CD14-positive monocyte (primary cell): ENCODE measurements at regions not wholly inside any gene's neighbourhood (a gene's known extent, or its start where the extent isn't known, plus 50 kb on each side); places are given as distances from the start of the nearest gene placed in this dataset.

Experiments used
- DNase-seq, 3 donors: peaks; one replicate each; pipeline ENCODE4 v3.0.0-alpha.2; 2011 to 2022
- H2AFZ ChIP-seq: 2 replicates; pipeline ENCODE4 v1.6.0; 2012; ENCODE audit warnings: mild to moderate bottlenecking, low read depth, low read length, inconsistent platforms; ENCODE audit not compliant: insufficient read depth, poor library complexity, severe bottlenecking
- H3K27ac ChIP-seq, 2 donors: 1 replicate in 1 of 2; 2 replicates in 1 of 2; pipeline ENCODE4 v1.5.1; 2012 to 2013; ENCODE audit warnings: low read length in 2 of 2, control low read depth in 1 of 2, inconsistent platforms in 1 of 2, low read depth in 1 of 2, mild to moderate bottlenecking in 1 of 2
- H3K27me3 ChIP-seq, 2 donors: one replicate each; pipeline versions ENCODE4 v1.6.0 to v1.6.1; 2011 to 2013; ENCODE audit warnings: low read length in 2 of 2; ENCODE audit not compliant: control insufficient read depth in 2 of 2, insufficient read depth in 2 of 2
- H3K36me3 ChIP-seq, 2 donors: replicated peaks in 1 of 2; 1 replicate in 1 of 2; 2 replicates in 1 of 2; pipeline versions ENCODE4 v1.5.1 to v1.6.1; 2012 to 2013; ENCODE audit warnings: low read length in 2 of 2, control low read depth in 1 of 2, inconsistent platforms in 1 of 2, mild to moderate bottlenecking in 1 of 2; ENCODE audit not compliant: insufficient read depth in 2 of 2, control insufficient read depth in 1 of 2
- H3K4me1 ChIP-seq, 2 donors: 1 replicate in 1 of 2; 2 replicates in 1 of 2; pipeline versions ENCODE4 v1.5.1 to v1.6.1; 2012 to 2013; ENCODE audit warnings: low read length in 2 of 2, control low read depth in 1 of 2, inconsistent platforms in 1 of 2, mild to moderate bottlenecking in 1 of 2, moderate library complexity in 1 of 2; ENCODE audit not compliant: insufficient read depth in 2 of 2, control insufficient read depth in 1 of 2
- H3K4me2 ChIP-seq: replicated peaks from 2 replicates; pipeline ENCODE3; 2012; ENCODE audit warnings: low read length, moderate library complexity, mild to moderate bottlenecking; ENCODE audit not compliant: poor library complexity, severe bottlenecking; ENCODE audit errors: extremely low read depth
- H3K4me3 ChIP-seq, 3 experiments: fragments of 200-600 bp in 1 of 3; sonication (generic) in 1 of 3; replicated peaks in 1 of 3; 1 replicate in 2 of 3; 2 replicates in 1 of 3; pipeline ENCODE4 v1.5.1; 2011 to 2013; ENCODE audit warnings: low read length in 3 of 3, mild to moderate bottlenecking in 3 of 3, control low read depth in 2 of 3, low read depth in 2 of 3, inconsistent platforms in 1 of 3, moderate library complexity in 1 of 3
- H3K79me2 ChIP-seq: 2 replicates; pipeline ENCODE4 v1.6.0; 2012; ENCODE audit warnings: mild to moderate bottlenecking, control low read depth, inconsistent platforms, low read length, moderate library complexity; ENCODE audit not compliant: insufficient read depth
- H3K9ac ChIP-seq: 2 replicates; pipeline ENCODE4 v1.6.0; 2017; ENCODE audit warnings: low read length, mild to moderate bottlenecking; ENCODE audit not compliant: insufficient read depth, poor library complexity, severe bottlenecking
- H3K9me3 ChIP-seq, 2 donors: replicated peaks in 1 of 2; 1 replicate in 1 of 2; 2 replicates in 1 of 2; pipeline versions ENCODE4 v1.5.1 to v1.6.1; 2012 to 2013; ENCODE audit warnings: low read length in 2 of 2, control low read depth in 1 of 2; ENCODE audit not compliant: control insufficient read depth in 1 of 2, insufficient read depth in 1 of 2
- H4K20me1 ChIP-seq: 2 replicates; pipeline ENCODE4 v1.6.0; 2012; ENCODE audit warnings: mild to moderate bottlenecking, low read length, control low read depth, moderate library complexity; ENCODE audit not compliant: insufficient read depth
- H3K27ac Mint-ChIP-seq, 7 donors: one replicate each; pipeline ENCODE4 v1.8.0; 2020; ENCODE audit warnings: mild to moderate bottlenecking in 7 of 7, mixed read lengths in 7 of 7, moderate library complexity in 6 of 7, inconsistent platforms in 2 of 7
- H3K27me3 Mint-ChIP-seq, 3 donors: one replicate each; pipeline ENCODE4 v1.8.0; 2021 to 2022; ENCODE audit warnings: low read depth in 3 of 3, mild to moderate bottlenecking in 3 of 3, mixed read lengths in 3 of 3, moderate library complexity in 3 of 3, inconsistent platforms in 1 of 3
- H3K36me3 Mint-ChIP-seq, 2 donors: one replicate each; pipeline ENCODE4 v1.8.0; 2020; ENCODE audit warnings: mixed read lengths in 2 of 2, inconsistent platforms in 1 of 2, mild to moderate bottlenecking in 1 of 2
- H3K4me1 Mint-ChIP-seq: one replicate; pipeline ENCODE4 v1.8.0; 2020; ENCODE audit warnings: mild to moderate bottlenecking, mixed read lengths
- H3K4me3 Mint-ChIP-seq, 2 donors: one replicate each; pipeline ENCODE4 v1.8.0; 2020; ENCODE audit warnings: mild to moderate bottlenecking in 2 of 2, mixed read lengths in 2 of 2, moderate library complexity in 1 of 2
- H3K9me3 Mint-ChIP-seq, 7 donors: one replicate each; pipeline ENCODE4 v1.8.0; 2020 to 2022; ENCODE audit warnings: mixed read lengths in 7 of 7, mild to moderate bottlenecking in 6 of 7, moderate library complexity in 6 of 7, inconsistent platforms in 2 of 7
- CTCF ChIP-seq: fragments of 200-600 bp; IDR thresholded peaks from one replicate; pipeline ENCODE4 v1.8.0; 2022; ENCODE audit warnings: antibody characterized with exemption, mild to moderate bottlenecking
- WGBS: methylation state at CpG from one replicate; pipeline ENCODE4 v1.1.5; 2013; ENCODE audit warnings: missing lambda C conversion rate; ENCODE audit not compliant: insufficient coverage; 5-methylcytosine and 5-hydroxymethylcytosine counted together
- intact Hi-C, 2 donors: fragments of 100-400 bp; cut with micrococcal nuclease; formaldehyde crosslinking; loops; one replicate each; pipeline versions ENCODE4 v1.15.0 to v1.15.1; 2023

GRCh38 chrX:97673135-97673534 is 789.4 kb downstream of the RPA4 start:
- intact Hi-C loops = no loop called here
- Histone ChIP-seq H3K27ac (no peak overlapping the region), H4K20me1 (no peaks in the 10 kb centered on the region), H3K4me3 (no peak overlapping the region), H3K9ac (no peak overlapping the region), H2AFZ (no peak overlapping the region), H3K4me2 (no peak overlapping the region), H3K79me2 (no peaks in the 10 kb centered on the region), H3K36me3 (no peaks in the 10 kb centered on the region), H3K9me3 (no peaks in the 10 kb centered on the region), H3K4me1 (no peaks in the 10 kb centered on the region), H3K27me3 (no peaks in the 10 kb centered on the region)
- H3K27ac Mint-ChIP-seq = no peak overlapping the region
- 100% methylated on average over 2 of the region's 5 CpGs for WGBS
- no peak overlapping the region for H3K4me3 Mint-ChIP-seq
- no peaks in the 10 kb centered on the region for H3K9me3 Mint-ChIP-seq
- H3K27me3 Mint-ChIP-seq = peaks cover 0 to 5% (median 0%) of the 10 kb centered on the region in 3 donors
- no peaks in the 10 kb centered on the region for H3K4me1 Mint-ChIP-seq
- no peaks in the 10 kb centered on the region for H3K36me3 Mint-ChIP-seq
- no peak for DNase-seq
- TF ChIP-seq CTCF = no peak

- no peak overlapping the region for H3K27ac Mint-ChIP-seq
- no peaks in the 10 kb centered on the region for H3K4me1 ChIP-seq
- no peak for TF ChIP-seq CTCF
- H3K4me1 Mint-ChIP-seq = peaks cover 4% of the 10 kb centered on the region
- no peaks in the 10 kb centered on the region for H3K9me3 Mint-ChIP-seq
- no peaks in the 10 kb centered on the region for H4K20me1 ChIP-seq
- H2AFZ ChIP-seq = no peak overlapping the region
- intact Hi-C loops = no loop called here
- H3K27me3 Mint-ChIP-seq = peaks cover 0 to 2% (median 0%) of the 10 kb centered on the region in 3 donors
- no peak overlapping the region for H3K4me3 ChIP-seq
- H3K9me3 ChIP-seq = no peaks in the 10 kb centered on the region
- no CpG with 5 or more reads among the region's 3 CpGs for WGBS
- H3K36me3 Mint-ChIP-seq = no peaks in the 10 kb centered on the region
- no peak overlapping the region for H3K9ac ChIP-seq
- no peak overlapping the region for H3K27ac ChIP-seq
- no peaks in the 10 kb centered on the region for H3K27me3 ChIP-seq
- H3K4me3 Mint-ChIP-seq = no peak overlapping the region
- H3K79me2 ChIP-seq = no peaks in the 10 kb centered on the region
- no peak overlapping the region for H3K4me2 ChIP-seq
- no peaks in the 10 kb centered on the region for H3K36me3 ChIP-seq
- DNase-seq = no peak
Measured at GRCh38 chrX:97682991-97683840, 799.5 kb downstream of the RPA4 start.
